Fibroblast of lung (primary cell): ENCODE measurements at regions not wholly inside any gene's neighbourhood (a gene's known extent, or its start where the extent isn't known, plus 50 kb on each side); places are given as distances from the start of the nearest gene placed in this dataset.

ENCODE experiments used
- EZH2 ChIP-seq: IDR thresholded peaks from 2 replicates; pipeline ENCODE4 v1.5.1; 2012; ENCODE audit warnings: low read length, control low read depth, mild to moderate bottlenecking; ENCODE audit errors: missing control alignments
- TF ChIP-seq, protein P1 (sequence below), 2 donors: IDR thresholded peaks in 1 of 2; conservative IDR thresholded peaks in 1 of 2; 1 replicate in 1 of 2; 2 replicates in 1 of 2; pipeline ENCODE4 v1.5.1; 2011 to 2012; ENCODE audit warnings: low read length in 2 of 2, control low read depth in 1 of 2, inconsistent platforms in 1 of 2, low read depth in 1 of 2, mild to moderate bottlenecking in 1 of 2

DNA sequence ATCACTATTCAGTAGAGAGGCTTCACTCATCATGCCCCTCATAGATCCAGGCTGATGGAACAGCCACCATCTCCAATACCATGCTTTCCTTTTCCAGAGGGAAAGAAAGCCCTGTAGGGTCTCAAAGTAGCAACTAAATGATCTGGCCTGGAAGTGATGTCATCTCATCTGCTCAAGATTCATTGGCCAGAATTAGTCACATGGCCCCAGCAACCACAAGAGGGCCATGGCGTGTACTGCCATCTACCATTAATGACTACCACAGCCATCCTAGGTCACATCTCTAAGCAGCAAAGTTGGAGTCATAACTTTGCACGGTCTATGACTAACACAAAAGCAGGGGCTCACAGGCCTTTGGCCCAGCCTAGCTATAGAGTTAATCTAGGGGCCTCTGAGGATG is 194.8 kb downstream of the KIT start:
- TF ChIP-seq, protein P1, sequence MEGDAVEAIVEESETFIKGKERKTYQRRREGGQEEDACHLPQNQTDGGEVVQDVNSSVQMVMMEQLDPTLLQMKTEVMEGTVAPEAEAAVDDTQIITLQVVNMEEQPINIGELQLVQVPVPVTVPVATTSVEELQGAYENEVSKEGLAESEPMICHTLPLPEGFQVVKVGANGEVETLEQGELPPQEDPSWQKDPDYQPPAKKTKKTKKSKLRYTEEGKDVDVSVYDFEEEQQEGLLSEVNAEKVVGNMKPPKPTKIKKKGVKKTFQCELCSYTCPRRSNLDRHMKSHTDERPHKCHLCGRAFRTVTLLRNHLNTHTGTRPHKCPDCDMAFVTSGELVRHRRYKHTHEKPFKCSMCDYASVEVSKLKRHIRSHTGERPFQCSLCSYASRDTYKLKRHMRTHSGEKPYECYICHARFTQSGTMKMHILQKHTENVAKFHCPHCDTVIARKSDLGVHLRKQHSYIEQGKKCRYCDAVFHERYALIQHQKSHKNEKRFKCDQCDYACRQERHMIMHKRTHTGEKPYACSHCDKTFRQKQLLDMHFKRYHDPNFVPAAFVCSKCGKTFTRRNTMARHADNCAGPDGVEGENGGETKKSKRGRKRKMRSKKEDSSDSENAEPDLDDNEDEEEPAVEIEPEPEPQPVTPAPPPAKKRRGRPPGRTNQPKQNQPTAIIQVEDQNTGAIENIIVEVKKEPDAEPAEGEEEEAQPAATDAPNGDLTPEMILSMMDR (conservative IDR thresholded peaks at IDR 0.05 in 1 of 2, IDR thresholded peaks at IDR 0.05 in 1 of 2; ENCODE audit: low read depth in 1 of 2, low read length in 2 of 2): no peak
- no peak for TF ChIP-seq EZH2
